K562 (cell line): ENCODE measurements at regions not wholly inside any gene's neighbourhood (a gene's known extent, or its start where the extent isn't known, plus 50 kb on each side); places are given as distances from the start of the nearest gene placed in this dataset.

ENCODE experiments used
- ATAC-seq: fragments of 200-7000 bp; cut with Tn5 transposase; 3 replicates; pipeline ENCODE4 v1.9.1; 2020; ENCODE audit warnings: moderate library complexity
- BruUV-seq: library from RNA; stranded (reverse); fragments of 400-500 nt; replicated peaks from 2 replicates; lab custom pipeline; 2021; lab: Mats Ljungman, UMichigan
- CTCF ChIA-PET: fragments of 300-600 bp; formaldehyde crosslinking; extraction: SDS; loops from one replicate; lab custom pipeline; 2021; ENCODE audit warnings: low intra/inter-chr PET ratio; lab: Yijun Ruan, JAX
- POLR2A ChIA-PET: fragments of 300-600, 350-650 bp; sonication (Branson Sonifier 250); formaldehyde crosslinking; extraction: SDS; loops from one replicate; lab custom pipeline; 2021; ENCODE audit warnings: antibody characterized with exemption, inconsistent platforms; lab: Yijun Ruan, JAX
- DNase-seq, 4 experiments: peaks; one replicate each; pipeline versions ENCODE4 v3.0.0 to v3.0.0-alpha.2; 2011 to 2018; ENCODE audit warnings: low spot score in 3 of 4, mixed read lengths in 3 of 4; ENCODE audit errors: extremely low read depth in 1 of 4
- FAIRE-seq: peaks from 2 replicates; lab custom pipeline; 2011; peaks lifted over from hg19 to GRCh38; lab: Jason Lieb, UNC
- H2AFZ ChIP-seq: 2 replicates; pipeline ENCODE4 v1.6.0; 2011; ENCODE audit warnings: low read depth, low read length, control low read depth, inconsistent platforms
- H3K27ac ChIP-seq: fragments of 200-600 bp; 3 replicates; pipeline ENCODE4 v1.8.0; 2011; ENCODE audit warnings: low read depth, mild to moderate bottlenecking, control low read depth, inconsistent platforms, low read length, moderate library complexity, mixed read lengths; ENCODE audit errors: extremely low read depth
- H3K27me3 ChIP-seq, 2 experiments: fragments of 300-600 bp in 1 of 2; 2 replicates in 1 of 2; 3 replicates in 1 of 2; pipeline versions ENCODE4 v1.6.0 to v1.8.0; 2011; ENCODE audit warnings: inconsistent platforms in 2 of 2, low read length in 2 of 2, mild to moderate bottlenecking in 1 of 2, mixed read lengths in 1 of 2, moderate library complexity in 1 of 2; ENCODE audit not compliant: control insufficient read depth in 2 of 2, insufficient read depth in 2 of 2
- H3K36me3 ChIP-seq: fragments of 300-600 bp; 3 replicates; pipeline ENCODE4 v1.8.0; 2011; ENCODE audit warnings: mild to moderate bottlenecking, low read length, inconsistent platforms; ENCODE audit not compliant: control insufficient read depth, insufficient read depth
- H3K4me1 ChIP-seq, 2 experiments: fragments of 200-600 bp in 1 of 2; replicated peaks in 1 of 2; 2 replicates in 1 of 2; 3 replicates in 1 of 2; pipeline versions ENCODE4 v1.5.1 to v1.8.0; 2011; ENCODE audit warnings: inconsistent platforms in 2 of 2, low read length in 2 of 2, mild to moderate bottlenecking in 1 of 2, mixed read lengths in 1 of 2, moderate library complexity in 1 of 2; ENCODE audit not compliant: control insufficient read depth in 2 of 2, insufficient read depth in 2 of 2
- H3K4me2 ChIP-seq: 2 replicates; pipeline ENCODE4 v1.6.1; 2011; ENCODE audit warnings: low read length, control low read depth, inconsistent platforms, mixed read lengths; ENCODE audit not compliant: insufficient read depth
- H3K4me3 ChIP-seq: fragments of 200-600 bp; sonication (generic), shearing (Covaris generic); 2 replicates; pipeline ENCODE4 v1.5.1; 2016; ENCODE audit warnings: control low read depth, inconsistent platforms
- H3K79me2 ChIP-seq: fragments of 200-600 bp; 3 replicates; pipeline ENCODE4 v1.8.0; 2011; ENCODE audit warnings: low read length, inconsistent platforms; ENCODE audit not compliant: control insufficient read depth, insufficient read depth
- H3K9ac ChIP-seq, 2 experiments: 2 replicates each; pipeline versions ENCODE4 v1.6.0 to v1.6.1; 2011; ENCODE audit warnings: low read depth in 2 of 2, low read length in 2 of 2, control low read depth in 1 of 2, inconsistent platforms in 1 of 2, mild to moderate bottlenecking in 1 of 2, mixed read lengths in 1 of 2; ENCODE audit not compliant: insufficient read depth in 1 of 2
- H3K9me1 ChIP-seq: one replicate; pipeline ENCODE4 v1.6.0; 2011; ENCODE audit warnings: inconsistent platforms, mild to moderate bottlenecking, low read length, moderate library complexity; ENCODE audit not compliant: control insufficient read depth, insufficient read depth
- H3K9me3 ChIP-seq: replicated peaks from 2 replicates; pipeline ENCODE4 v1.5.1; 2011; ENCODE audit warnings: low read depth, low read length, inconsistent platforms; ENCODE audit not compliant: control insufficient read depth, insufficient read depth
- H4K20me1 ChIP-seq: replicated peaks from 2 replicates; pipeline ENCODE4 v1.6.1; 2011; ENCODE audit warnings: low read length, inconsistent platforms, mixed read lengths; ENCODE audit not compliant: control insufficient read depth, insufficient read depth
- ASH1L ChIP-seq: fragments of 450-650 bp; IDR thresholded peaks from 2 replicates; pipeline ENCODE4 v1.6.1; 2018; ENCODE audit warnings: borderline replicate concordance, mild to moderate bottlenecking, low read depth; ENCODE audit not compliant: partially characterized antibody
- ATF1 ChIP-seq, 2 experiments: fragments of 450-650 bp in 1 of 2; IDR thresholded peaks; 2 replicates each; pipeline ENCODE4 v1.6.1; 2016; ENCODE audit warnings: missing compliant biosample characterization in 1 of 2, missing genetic modification characterization in 1 of 2
- C11orf30 ChIP-seq: fragments of 450-650 bp; IDR thresholded peaks from 2 replicates; pipeline ENCODE4 v1.6.1; 2016; ENCODE audit warnings: low read depth, mild to moderate bottlenecking
- CEBPZ ChIP-seq: fragments of 150-350 bp; IDR thresholded peaks from 2 replicates; pipeline ENCODE4 v1.6.1; 2014; ENCODE audit warnings: low read depth, mild to moderate bottlenecking, low read length, borderline replicate concordance
- CREM ChIP-seq: IDR thresholded peaks from 2 replicates; pipeline ENCODE4 v1.6.1; 2014; ENCODE audit warnings: antibody characterized with exemption, low read depth
- DNMT1 ChIP-seq: fragments of 450-650 bp; IDR thresholded peaks from 2 replicates; pipeline ENCODE4 v1.6.1; 2016; ENCODE audit warnings: antibody characterized with exemption, mild to moderate bottlenecking
- ID3 ChIP-seq, 2 experiments: fragments of 250-450 bp in 1 of 2; fragments of 450-650 bp in 1 of 2; sonication (Bioruptor Pico) in 1 of 2; IDR thresholded peaks; 2 replicates each; pipeline versions ENCODE4 v1.6.1 to v1.8.0; 2016 to 2021; ENCODE audit warnings: mild to moderate bottlenecking in 2 of 2, moderate library complexity in 2 of 2, missing compliant biosample characterization in 1 of 2, missing genetic modification characterization in 1 of 2
- MBD1 ChIP-seq: fragments of 250-450 bp; sonication (Bioruptor Pico); IDR thresholded peaks from 2 replicates; pipeline ENCODE4 v1.8.0; 2022; ENCODE audit warnings: inconsistent platforms
- RERE ChIP-seq: sonication (generic); formaldehyde crosslinking; IDR thresholded peaks from 2 replicates; pipeline ENCODE4 v1.8.0; 2023; ENCODE audit warnings: missing genetic modification reagents, mild to moderate bottlenecking, borderline replicate concordance
- SNIP1 ChIP-seq: fragments of 450-650 bp; IDR thresholded peaks from 2 replicates; pipeline ENCODE4 v1.7.1; 2017; ENCODE audit warnings: low read depth, mild to moderate bottlenecking
- WGBS: fragments of 100-300 bp; shearing (Covaris generic); methylation state at CpG from one replicate; pipeline ENCODE4 v1.1.6; 2016; ENCODE audit warnings: low coverage, mixed read lengths; ENCODE audit not compliant: insufficient coverage; ENCODE audit errors: missing lambda C conversion rate; 5-methylcytosine and 5-hydroxymethylcytosine counted together
- in situ Hi-C: fragments of 300-500 bp; cut with MboI; formaldehyde crosslinking; loops from 4 replicates; pipeline ENCODE4 v1.15.0; 2018; ENCODE audit warnings: inconsistent platforms, mixed read lengths
- intact Hi-C: fragments of 100-400 bp; cut with micrococcal nuclease; formaldehyde crosslinking; loops from 2 replicates; pipeline ENCODE4 v1.14.2; 2022

- H3K9ac ChIP-seq, result no peak overlapping the region
- no peaks in the 10 kb centered on the region for H3K36me3 ChIP-seq
- DNase-seq (no peak), ATAC-seq (no peak), FAIRE-seq (no peak)
- H3K9me3 ChIP-seq, result no peaks in the 10 kb centered on the region
- in situ Hi-C loops, result no loop called here
- H3K9me1 ChIP-seq, result no peaks in the 10 kb centered on the region
- 0% methylated on average over 11 of the region's 11 CpGs for WGBS
- no TSS peak for BruUV-seq
- H3K4me2 ChIP-seq, result no peak overlapping the region
- no peak overlapping the region for H3K4me3 ChIP-seq
- CTCF ChIA-PET, result no interaction called here
- no peaks in the 10 kb centered on the region for H3K27me3 ChIP-seq
- no peaks in the 10 kb centered on the region for H4K20me1 ChIP-seq
- intact Hi-C loops, result no loop called here
- H2AFZ ChIP-seq, result no peak overlapping the region
- H3K79me2 ChIP-seq, result no peaks in the 10 kb centered on the region
- no peaks in the 10 kb centered on the region for H3K4me1 ChIP-seq
- no peak overlapping the region for H3K27ac ChIP-seq
- POLR2A ChIA-PET, result interaction anchor here (0.6 kb wide), 1 partner anchor 138 kb away, joined by 3 read pairs; no protein-coding TSS in a partner anchor
- TF ChIP-seq RERE (CRISPR knock-in tag) (no peak), DNMT1 (no peak), CREM (no peak), ID3 (CRISPR knock-in tag; IDR thresholded peaks at IDR 0.05) (no peak), ID3 (tag; IDR thresholded peaks at IDR 0.05) (no peak), C11orf30 (no peak), MBD1 (CRISPR knock-in tag) (no peak), SNIP1 (no peak), ASH1L (no peak), ATF1 (CRISPR knock-in tag; IDR thresholded peaks at IDR 0.05) (no peak), ATF1 (tag; IDR thresholded peaks at IDR 0.05) (no peak), CEBPZ (no peak)
These were observed 58.5 kb upstream of the SLC24A5 start for GRCh38 chr15:48062148-48062872.
